ENCODE measurements at regions not wholly inside any gene's neighbourhood (a gene's known extent, or its start where the extent isn't known, plus 50 kb on each side); places are given as distances from the start of the nearest gene placed in this dataset.

GRCh38 chr7:46937826-46938225, 644.1 kb downstream of the TNS3 start:
- no peak for ATAC-seq
- TF ChIP-seq ZNF219 (CRISPR knock-in tag; IDR thresholded peaks at IDR 0.05; ENCODE audit: borderline replicate concordance), result no peak
- TF ChIP-seq ZNF423 (CRISPR knock-in tag; IDR thresholded peaks at IDR 0.05), result no peak
- no peak for DNase-seq (ENCODE audit: low spot score)
- Mint-ChIP-seq H3K27me3 (ENCODE audit: low read depth) (no peaks in the 10 kb centered on the region), H3K4me3 (no peak overlapping the region), H3K9me3 (peaks cover 4% of the 10 kb centered on the region; the same call in 1 of the 2 replicates), H3K4me1 (no peaks in the 10 kb centered on the region), H3K27ac (no peak overlapping the region), H3K36me3 (no peaks in the 10 kb centered on the region)
- POLR2A ChIA-PET, result no interaction called here
- CTCF ChIA-PET, result no interaction called here

GRCh38 chr7:46934198-46934825, 647.6 kb downstream of the TNS3 start:
- Mint-ChIP-seq H3K36me3 (no peaks in the 10 kb centered on the region), H3K4me3 (no peak overlapping the region), H3K27ac (no peak overlapping the region), H3K27me3 (ENCODE audit: low read depth) (no peaks in the 10 kb centered on the region), H3K4me1 (no peaks in the 10 kb centered on the region), H3K9me3 (peaks cover 4% of the 10 kb centered on the region; the same call in 1 of the 2 replicates)
- POLR2A ChIA-PET, result no interaction called here
- CTCF ChIA-PET, result no interaction called here
- no peak for TF ChIP-seq CREB1 (CRISPR knock-in tag; IDR thresholded peaks at IDR 0.05)
- TF ChIP-seq NR2C2 (CRISPR knock-in tag; IDR thresholded peaks at IDR 0.05), result no peak
- no peak for TF ChIP-seq ZNF317 (CRISPR knock-in tag; IDR thresholded peaks at IDR 0.05; ENCODE audit: borderline replicate concordance, low read depth)
- TF ChIP-seq GTF2I (CRISPR knock-in tag; conservative IDR thresholded peaks at IDR 0.05), result no peak
- TF ChIP-seq ZNF121 (CRISPR knock-in tag; IDR thresholded peaks at IDR 0.05), result no peak
- no peak for TF ChIP-seq ZMAT4 (CRISPR knock-in tag; IDR thresholded peaks at IDR 0.05)
- TF ChIP-seq GRHL2 (CRISPR knock-in tag; IDR thresholded peaks at IDR 0.05; ENCODE audit: insufficient replicate concordance, severe bottlenecking), result no peak
- no peak for TF ChIP-seq RORB (CRISPR knock-in tag; IDR thresholded peaks at IDR 0.05)
- no peak for TF ChIP-seq RELA (CRISPR knock-in tag; IDR thresholded peaks at IDR 0.05; ENCODE audit: borderline replicate concordance)
- TF ChIP-seq NFYB (CRISPR knock-in tag; conservative IDR thresholded peaks at IDR 0.05; ENCODE audit: low read depth), result no peak
- no peak for TF ChIP-seq E2F4 (CRISPR knock-in tag; IDR thresholded peaks at IDR 0.05; ENCODE audit: borderline replicate concordance, low read depth)
- no peak for TF ChIP-seq ZNF396 (CRISPR knock-in tag; IDR thresholded peaks at IDR 0.05; ENCODE audit: borderline replicate concordance)
- no peak for TF ChIP-seq NR3C1 (CRISPR knock-in tag; conservative IDR thresholded peaks at IDR 0.05; ENCODE audit: low read depth)
- no peak for TF ChIP-seq MYBL2 (CRISPR knock-in tag; IDR thresholded peaks at IDR 0.05)
- no peak for TF ChIP-seq TEAD4 (CRISPR knock-in tag; IDR thresholded peaks at IDR 0.05)
- TF ChIP-seq ATF3 (CRISPR knock-in tag; conservative IDR thresholded peaks at IDR 0.05), result no peak
- DNase-seq (ENCODE audit: low spot score) (no peak), ATAC-seq (no peak)

- DNase-seq (ENCODE audit: low spot score), result no peak
These were observed 648.3 kb downstream of the TNS3 start for GRCh38 chr7:46933596-46933995.

More at GRCh38 chr7:46933596-46933995, 648.3 kb downstream of the TNS3 start:
- TF ChIP-seq AR (CRISPR knock-in tag; IDR thresholded peaks at IDR 0.05) (no peak), ATF2 (CRISPR knock-in tag; IDR thresholded peaks at IDR 0.05; ENCODE audit: borderline replicate concordance, low read depth) (no peak), CBFB (CRISPR knock-in tag; IDR thresholded peaks at IDR 0.05; ENCODE audit: low read depth) (no peak), MXD4 (CRISPR knock-in tag; IDR thresholded peaks at IDR 0.05; ENCODE audit: borderline replicate concordance) (no peak), HMGXB4 (CRISPR knock-in tag; IDR thresholded peaks at IDR 0.05) (no peak)
- no peak for ATAC-seq
- Mint-ChIP-seq H3K27me3 (ENCODE audit: low read depth) (no peaks in the 10 kb centered on the region), H3K9me3 (peaks cover 4% of the 10 kb centered on the region; the same call in 1 of the 2 replicates), H3K36me3 (no peaks in the 10 kb centered on the region), H3K27ac (no peak overlapping the region), H3K4me3 (no peak overlapping the region), H3K4me1 (no peaks in the 10 kb centered on the region)
- POLR2A ChIA-PET, result no interaction called here
- CTCF ChIA-PET, result no interaction called here
